HL-60 (cell line): ENCODE measurements at regions not wholly inside any gene's neighbourhood (a gene's known extent, or its start where the extent isn't known, plus 50 kb on each side); places are given as distances from the start of the nearest gene placed in this dataset.

Source experiments
- CTCF ChIP-seq: IDR thresholded peaks from one replicate; pipeline ENCODE4 v1.5.1; 2011; ENCODE audit warnings: low read length, control low read depth, inconsistent platforms; ENCODE audit not compliant: insufficient read depth
- GABPA ChIP-seq: IDR thresholded peaks from 2 replicates; pipeline ENCODE4 v1.6.1; 2012; ENCODE audit warnings: low read depth
- POLR2AphosphoS5 ChIP-seq: IDR thresholded peaks from 2 replicates; pipeline ENCODE4 v1.6.1; 2012; ENCODE audit warnings: low read depth
- REST ChIP-seq: IDR thresholded peaks from 2 replicates; pipeline ENCODE4 v1.6.1; 2012; ENCODE audit warnings: low read depth; ENCODE audit not compliant: insufficient replicate concordance
- SPI1 ChIP-seq: IDR thresholded peaks from 2 replicates; pipeline ENCODE4 v1.6.1; 2012; ENCODE audit warnings: low read depth, mild to moderate bottlenecking, borderline replicate concordance

- no peak for TF ChIP-seq CTCF
- no peak for TF ChIP-seq POLR2AphosphoS5
- no peak for TF ChIP-seq REST
- no peak for TF ChIP-seq SPI1
- TF ChIP-seq GABPA, result no peak
These were observed 383.1 kb upstream of the HTR2A start for GRCh38 chr13:47279920-47280319.
